Esophagus muscularis mucosa (tissue), 4 donors: ENCODE measurements at regions not wholly inside any gene's neighbourhood (a gene's known extent, or its start where the extent isn't known, plus 50 kb on each side); places are given as distances from the start of the nearest gene placed in this dataset.
"Not testable (repeated sequence)": the region's sequence is repeated elsewhere in the genome, so short reads cannot be mapped to it uniquely, and the experiment has no call there.

Source experiments
- DNase-seq: peaks from one replicate; pipeline ENCODE4 v3.0.0-alpha.2; 2017; ENCODE audit errors: extremely low spot score
- H3K27ac ChIP-seq, 4 donors: fragments of 200-600 bp; sonication (generic); replicated peaks in 1 of 4; 1 replicate in 3 of 4; 2 replicates in 1 of 4; pipeline ENCODE4 v1.5.1; 2016 to 2019; ENCODE audit warnings: mild to moderate bottlenecking in 1 of 4
- H3K27me3 ChIP-seq, 4 donors: fragments of 200-600 bp; sonication (generic); one replicate each; pipeline versions ENCODE4 v1.5.1 to v1.6.0; 2016 to 2019
- H3K36me3 ChIP-seq, 4 donors: fragments of 200-600 bp; sonication (generic); one replicate each; pipeline ENCODE4 v1.5.1; 2016 to 2019
- H3K4me1 ChIP-seq, 4 donors: fragments of 200-600 bp; sonication (generic); one replicate each; pipeline ENCODE4 v1.5.1; 2016 to 2019
- H3K4me3 ChIP-seq, 4 donors: fragments of 200-600 bp; sonication (generic); 1 replicate in 2 of 4; 2 replicates in 2 of 4; pipeline ENCODE4 v1.5.1; 2016 to 2019; ENCODE audit warnings: mild to moderate bottlenecking in 4 of 4, moderate library complexity in 1 of 4
- H3K9me3 ChIP-seq, 4 donors: fragments of 200-600 bp; sonication (generic); 1 replicate in 3 of 4; 2 replicates in 1 of 4; pipeline ENCODE4 v1.5.1; 2016 to 2019
- CTCF ChIP-seq, 3 experiments: fragments of 200-600 bp in 2 of 3; fragments of 450-650 bp in 1 of 3; sonication (generic) in 2 of 3; IDR thresholded peaks; one replicate each; pipeline ENCODE4 v1.5.1; 2017 to 2019; ENCODE audit warnings: antibody characterized with exemption in 3 of 3, mild to moderate bottlenecking in 2 of 3, moderate library complexity in 1 of 3
- EP300 ChIP-seq: sonication (generic); formaldehyde crosslinking; IDR thresholded peaks from one replicate; pipeline ENCODE4 v1.6.1; 2017; ENCODE audit warnings: antibody characterized with exemption
- POLR2A ChIP-seq: fragments of 450-650 bp; IDR thresholded peaks from one replicate; pipeline ENCODE4 v1.6.1; 2017; ENCODE audit warnings: antibody characterized with exemption, moderate library complexity, mild to moderate bottlenecking, low read depth
- POLR2AphosphoS5 ChIP-seq, 2 donors: sonication (generic); formaldehyde crosslinking; IDR thresholded peaks; one replicate each; pipeline ENCODE4 v1.6.1; 2017; ENCODE audit warnings: antibody characterized with exemption in 2 of 2
- WGBS: methylation state at CpG from one replicate; pipeline ENCODE4 v1.1.5; 2018; 5-methylcytosine and 5-hydroxymethylcytosine counted together
- intact Hi-C: fragments of 100-400 bp; cut with DNase I; formaldehyde crosslinking; loops from one replicate; pipeline ENCODE4 v1.15.1; 2023

GRCh38 chr12:87008785-87009384 is 752.7 kb upstream of the MGAT4C start:
- TF ChIP-seq POLR2A (no peak), EP300 (no peak), CTCF (IDR thresholded peaks at IDR 0.05) (no peak), POLR2AphosphoS5 (IDR thresholded peaks at IDR 0.05) (no peak)
- no peaks in the 10 kb centered on the region for H3K4me1 ChIP-seq
- no peaks in the 10 kb centered on the region for H3K36me3 ChIP-seq
- H3K9me3 ChIP-seq, result no peaks in the 10 kb centered on the region
- intact Hi-C loops, result no loop called here
- H3K4me3 ChIP-seq, result no peak overlapping the region
- 71% methylated on average over 1 of the region's 1 CpG for WGBS
- no peaks in the 10 kb centered on the region for H3K27me3 ChIP-seq
- H3K27ac ChIP-seq, result no peak overlapping the region
- DNase-seq, result no peak

- no peak overlapping the region for H3K27ac ChIP-seq
- no peak for TF ChIP-seq CTCF (IDR thresholded peaks at IDR 0.05)
- no peak for TF ChIP-seq POLR2AphosphoS5 (IDR thresholded peaks at IDR 0.05)
- TF ChIP-seq EP300, result no peak
- no peaks in the 10 kb centered on the region for H3K4me1 ChIP-seq
- no peaks in the 10 kb centered on the region for H3K36me3 ChIP-seq
- intact Hi-C loops, result no loop called here
- 45% methylated on average over 1 of the region's 1 CpG for WGBS
- H3K4me3 ChIP-seq, result no peak overlapping the region
- H3K27me3 ChIP-seq, result no peaks in the 10 kb centered on the region
- no peak for DNase-seq
- no peaks in the 10 kb centered on the region for H3K9me3 ChIP-seq
Observed at GRCh38 chr12:87001102-87001501, 744.9 kb upstream of the MGAT4C start.

GRCh38 chr12:86985298-86985697 is 729.1 kb upstream of the MGAT4C start:
- TF ChIP-seq EP300 (no peak), POLR2A (no peak), POLR2AphosphoS5 (IDR thresholded peaks at IDR 0.05) (no peak), CTCF (IDR thresholded peaks at IDR 0.05) (no peak)
- Histone ChIP-seq H3K27ac (no peak overlapping the region), H3K9me3 (no peaks in the 10 kb centered on the region), H3K4me3 (no peak overlapping the region), H3K4me1 (no peaks in the 10 kb centered on the region), H3K27me3 (no peaks in the 10 kb centered on the region), H3K36me3 (no peaks in the 10 kb centered on the region)
- intact Hi-C loops, result no loop called here
- DNase-seq, result no peak
- WGBS, result 93% methylated on average over 4 of the region's 4 CpGs

DNA sequence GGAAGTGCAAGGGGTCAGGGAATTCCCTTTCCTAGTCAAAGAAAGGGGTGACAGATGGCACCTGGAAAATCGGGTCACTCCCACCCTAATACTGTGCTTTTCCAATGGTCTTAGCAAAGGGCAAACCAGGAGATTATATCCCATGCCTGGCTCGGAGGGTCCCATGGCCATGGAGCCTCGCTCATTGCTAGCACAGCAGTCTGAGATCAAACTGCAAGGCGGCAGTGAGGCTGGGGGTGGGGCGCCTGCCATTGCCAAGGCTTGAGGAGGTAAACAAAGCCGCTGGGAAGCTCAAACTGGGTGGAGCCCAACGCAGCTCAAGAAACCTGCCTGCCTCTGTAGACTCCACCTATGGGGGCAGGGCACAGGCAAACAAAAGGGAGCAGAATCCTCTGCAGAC is 714.4 kb upstream of the MGAT4C start:
- 89% methylated on average over 4 of the region's 7 CpGs for WGBS

GRCh38 chr12:86959766-86960458 is 703.7 kb upstream of the MGAT4C start:
- intact Hi-C loops, result no loop called here

More for the DNA sequence above, 714.4 kb upstream of the MGAT4C start:
- H3K9me3 ChIP-seq, H3K4me1 ChIP-seq, H3K4me3 ChIP-seq, H3K36me3 ChIP-seq, H3K27ac ChIP-seq, DNase-seq, H3K27me3 ChIP-seq, intact Hi-C loops: not testable (repeated sequence)

More at GRCh38 chr12:86959766-86960458, 703.7 kb upstream of the MGAT4C start:
- Histone ChIP-seq H3K4me1 (no peaks in the 10 kb centered on the region), H3K36me3 (no peaks in the 10 kb centered on the region), H3K9me3 (no peaks in the 10 kb centered on the region), H3K4me3 (no peak overlapping the region), H3K27ac (no peak overlapping the region), H3K27me3 (no peaks in the 10 kb centered on the region)
- no peak for TF ChIP-seq EP300
- no peak for TF ChIP-seq CTCF (IDR thresholded peaks at IDR 0.05)
- no peak for TF ChIP-seq POLR2A
- no peak for TF ChIP-seq POLR2AphosphoS5 (IDR thresholded peaks at IDR 0.05)
- no peak for DNase-seq
- WGBS, result 81% methylated on average over 5 of the region's 5 CpGs
